CD4-positive, alpha-beta T cell (primary cell): ENCODE measurements at regions not wholly inside any gene's neighbourhood (a gene's known extent, or its start where the extent isn't known, plus 50 kb on each side); places are given as distances from the start of the nearest gene placed in this dataset.

Source experiments
- ATAC-seq: fragments of 200-7000 bp; cut with Tn5 transposase; one replicate; pipeline ENCODE4 v1.10.0; 2022; ENCODE audit warnings: mild to moderate bottlenecking; ENCODE audit not compliant: poor library complexity
- CTCF ChIA-PET: fragments of 350-600 bp; sonication (Branson Sonifier 250); formaldehyde crosslinking; loops from one replicate; lab custom pipeline; 2021; ENCODE audit warnings: antibody characterized with exemption, inconsistent platforms; lab: Charles Lee
- POLR2A ChIA-PET: fragments of 350-600 bp; sonication (Branson Sonifier 250); formaldehyde crosslinking; loops from one replicate; lab custom pipeline; 2021; ENCODE audit warnings: antibody characterized with exemption, inconsistent platforms; lab: Charles Lee
- DNase-seq, 14 experiments: peaks; one replicate each; pipeline ENCODE4 v3.0.0-alpha.2; 2013 to 2020; ENCODE audit warnings: mixed read lengths in 2 of 14
- H3K27ac ChIP-seq, 2 donors: one replicate each; pipeline versions ENCODE4 v1.5.1 to v1.7.0; 2013; ENCODE audit warnings: low read length in 2 of 2, low read depth in 1 of 2, mild to moderate bottlenecking in 1 of 2
- H3K27me3 ChIP-seq, 2 experiments: 1 replicate in 1 of 2; 2 replicates in 1 of 2; pipeline versions ENCODE4 v1.6.1 to v1.7.0; 2013; ENCODE audit warnings: low read length in 2 of 2, control low read depth in 1 of 2, mild to moderate bottlenecking in 1 of 2, moderate library complexity in 1 of 2; ENCODE audit not compliant: insufficient read depth in 2 of 2, control insufficient read depth in 1 of 2
- H3K36me3 ChIP-seq: one replicate; pipeline ENCODE4 v1.6.1; 2013; ENCODE audit warnings: low read length, control low read depth; ENCODE audit not compliant: insufficient read depth
- H3K4me1 ChIP-seq: one replicate; pipeline ENCODE4 v1.6.1; 2013; ENCODE audit warnings: low read length, control low read depth; ENCODE audit not compliant: insufficient read depth
- H3K4me3 ChIP-seq: one replicate; pipeline ENCODE4 v1.5.1; 2013; ENCODE audit warnings: mild to moderate bottlenecking, low read length, moderate library complexity
- H3K9me3 ChIP-seq, 2 experiments: 1 replicate in 1 of 2; 2 replicates in 1 of 2; pipeline versions ENCODE4 v1.6.1 to v1.7.0; 2013; ENCODE audit warnings: low read length in 2 of 2, mild to moderate bottlenecking in 2 of 2, control low read depth in 1 of 2, moderate library complexity in 1 of 2; ENCODE audit not compliant: control insufficient read depth in 1 of 2, insufficient read depth in 1 of 2
- H3K27ac Mint-ChIP-seq: one replicate; pipeline ENCODE4 v1.8.0; 2020; ENCODE audit warnings: mixed read lengths
- H3K27me3 Mint-ChIP-seq: one replicate; pipeline ENCODE4 v1.8.0; 2021; ENCODE audit warnings: mixed read lengths
- H3K36me3 Mint-ChIP-seq: one replicate; pipeline ENCODE4 v1.8.0; 2021; ENCODE audit warnings: low read depth, mixed read lengths
- H3K4me1 Mint-ChIP-seq: one replicate; pipeline ENCODE4 v1.8.0; 2021; ENCODE audit warnings: low read depth, mixed read lengths
- H3K4me3 Mint-ChIP-seq: one replicate; pipeline ENCODE4 v1.8.0; 2020; ENCODE audit warnings: mild to moderate bottlenecking, mixed read lengths
- H3K9me3 Mint-ChIP-seq: one replicate; pipeline ENCODE4 v1.8.0; 2020; ENCODE audit warnings: mixed read lengths
- CTCF ChIP-seq: fragments of 200-600 bp; IDR thresholded peaks from one replicate; pipeline ENCODE4 v1.8.0; 2022; ENCODE audit warnings: antibody characterized with exemption, mild to moderate bottlenecking
- intact Hi-C, 2 experiments: fragments of 100-400 bp; cut with DNase I in 1 of 2; cut with micrococcal nuclease in 1 of 2; formaldehyde crosslinking; loops; one replicate each; pipeline versions ENCODE4 v1.15.1 to v1.9.0; 2023 to 2025; cut with DNase I, micrococcal nuclease

GRCh38 chr4:143091862-143092261, 92.9 kb upstream of the USP38 start:
- Mint-ChIP-seq H3K27ac (no peak overlapping the region), H3K4me1 (no peaks in the 10 kb centered on the region), H3K36me3 (no peaks in the 10 kb centered on the region), H3K9me3 (no peaks in the 10 kb centered on the region), H3K4me3 (no peak overlapping the region), H3K27me3 (no peaks in the 10 kb centered on the region)
- CTCF ChIA-PET: no interaction called here
- Histone ChIP-seq H3K4me3 (no peak overlapping the region), H3K36me3 (no peaks in the 10 kb centered on the region), H3K9me3 (no peaks in the 10 kb centered on the region), H3K4me1 (no peaks in the 10 kb centered on the region), H3K27me3 (no peaks in the 10 kb centered on the region), H3K27ac (no peak overlapping the region)
- POLR2A ChIA-PET: no interaction called here
- DNase-seq (no peak), ATAC-seq (no peak)
- no peak for TF ChIP-seq CTCF
- intact Hi-C loops: no loop called here

GRCh38 chr4:143095447-143095846, 89.3 kb upstream of the USP38 start:
- H3K27me3 Mint-ChIP-seq: no peaks in the 10 kb centered on the region
- ChIA-PET POLR2A (interaction anchor here (0.6 kb wide), 1 partner anchor 37 kb away, joined by 3 read pairs; no protein-coding TSS in a partner anchor), CTCF (no interaction called here)
- H3K4me1 ChIP-seq: no peaks in the 10 kb centered on the region
- H3K27me3 ChIP-seq: no peaks in the 10 kb centered on the region
- no peaks in the 10 kb centered on the region for H3K36me3 ChIP-seq
- H3K9me3 ChIP-seq: no peaks in the 10 kb centered on the region
- no peaks in the 10 kb centered on the region for H3K36me3 Mint-ChIP-seq
- DNase-seq: no peak
- no peak overlapping the region for H3K4me3 ChIP-seq
- no peak overlapping the region for H3K27ac ChIP-seq
- ATAC-seq: no peak
- no peak overlapping the region for H3K27ac Mint-ChIP-seq
- no peak overlapping the region for H3K4me3 Mint-ChIP-seq
- intact Hi-C loops: no loop called here
- no peaks in the 10 kb centered on the region for H3K4me1 Mint-ChIP-seq
- no peak for TF ChIP-seq CTCF
- H3K9me3 Mint-ChIP-seq: no peaks in the 10 kb centered on the region

- Mint-ChIP-seq H3K27me3 (no peaks in the 10 kb centered on the region), H3K9me3 (no peaks in the 10 kb centered on the region), H3K4me3 (no peak overlapping the region), H3K4me1 (no peaks in the 10 kb centered on the region), H3K27ac (no peak overlapping the region), H3K36me3 (no peaks in the 10 kb centered on the region)
- no peak for TF ChIP-seq CTCF
- ATAC-seq (no peak), DNase-seq (no peak)
- Histone ChIP-seq H3K4me1 (no peaks in the 10 kb centered on the region), H3K9me3 (no peaks in the 10 kb centered on the region), H3K36me3 (no peaks in the 10 kb centered on the region), H3K4me3 (no peak overlapping the region), H3K27ac (no peak overlapping the region), H3K27me3 (no peaks in the 10 kb centered on the region)
- intact Hi-C loops: no loop called here
- CTCF ChIA-PET: no interaction called here
- POLR2A ChIA-PET: no interaction called here
Measured at GRCh38 chr4:143097751-143098150, 87.0 kb upstream of the USP38 start.
